H1 (cell line): ENCODE measurements at regions not wholly inside any gene's neighbourhood (a gene's known extent, or its start where the extent isn't known, plus 50 kb on each side); places are given as distances from the start of the nearest gene placed in this dataset.

ENCODE experiments used
- CTCF ChIA-PET: fragments of 300-600 bp; sonication (Branson Sonifier 250); formaldehyde crosslinking; loops from one replicate; lab custom pipeline; 2021; ENCODE audit not compliant: partially characterized antibody; lab: Charles Lee
- POLR2A ChIA-PET: fragments of 300-600 bp; sonication (Branson Sonifier 250); formaldehyde crosslinking; loops from one replicate; lab custom pipeline; 2021; ENCODE audit warnings: inconsistent platforms; ENCODE audit not compliant: partially characterized antibody; lab: Charles Lee
- DNase-seq, 2 experiments: peaks; one replicate each; pipeline versions ENCODE4 v3.0.0 to v3.0.0-alpha.2; 2010 to 2022; ENCODE audit warnings: low spot score in 2 of 2, low read depth in 1 of 2, mixed read lengths in 1 of 2
- FAIRE-seq: peaks from 2 replicates; lab custom pipeline; 2011; peaks lifted over from hg19 to GRCh38; lab: Jason Lieb, UNC
- H2AFZ ChIP-seq: 2 replicates; pipeline ENCODE4 v1.8.1; 2012; ENCODE audit warnings: low read length, inconsistent platforms
- H2AK5ac ChIP-seq: 2 replicates; pipeline ENCODE4 v1.6.1; 2013; ENCODE audit warnings: low read depth, low read length
- H2BK120ac ChIP-seq: replicated peaks from 2 replicates; pipeline ENCODE3; 2013; ENCODE audit warnings: low read depth, low read length, inconsistent platforms
- H2BK12ac ChIP-seq: 2 replicates; pipeline ENCODE4 v1.6.1; 2013; ENCODE audit warnings: low read depth, low read length
- H2BK15ac ChIP-seq: 2 replicates; pipeline ENCODE4 v1.6.1; 2013; ENCODE audit warnings: low read length
- H2BK20ac ChIP-seq: 2 replicates; pipeline ENCODE4 v1.6.1; 2013; ENCODE audit warnings: low read length
- H2BK5ac ChIP-seq: 2 replicates; pipeline ENCODE4 v1.6.1; 2013; ENCODE audit warnings: low read depth, low read length
- H3K14ac ChIP-seq: 2 replicates; pipeline ENCODE4 v1.6.1; 2013; ENCODE audit warnings: inconsistent platforms; ENCODE audit not compliant: insufficient read length
- H3K18ac ChIP-seq: 2 replicates; pipeline ENCODE4 v1.6.1; 2013; ENCODE audit warnings: low read length; ENCODE audit errors: extremely low read depth
- H3K23ac ChIP-seq: 2 replicates; pipeline ENCODE4 v1.6.1; 2013; ENCODE audit warnings: inconsistent platforms; ENCODE audit not compliant: insufficient read length
- H3K23me2 ChIP-seq: 2 replicates; pipeline ENCODE4 v1.6.1; 2013; ENCODE audit warnings: low read depth, low read length
- H3K27ac ChIP-seq: 2 replicates; pipeline ENCODE4 v1.6.1; 2011; ENCODE audit warnings: low read depth, low read length, inconsistent platforms
- H3K27me3 ChIP-seq, 4 experiments: replicated peaks in 1 of 4; 1 replicate in 1 of 4; 2 replicates in 3 of 4; pipeline versions ENCODE4 v1.6.1 to v1.8.1; 2011 to 2013; ENCODE audit warnings: low read length in 3 of 4, mild to moderate bottlenecking in 3 of 4, inconsistent platforms in 2 of 4, mixed read lengths in 2 of 4, moderate library complexity in 1 of 4; ENCODE audit not compliant: control insufficient read depth in 3 of 4, insufficient read depth in 3 of 4; ENCODE audit errors: extremely low read depth in 1 of 4
- H3K36me3 ChIP-seq, 4 experiments: 2 replicates each; pipeline versions ENCODE4 v1.6.1 to v1.8.1; 2011 to 2013; ENCODE audit warnings: mild to moderate bottlenecking in 4 of 4, low read length in 3 of 4, moderate library complexity in 2 of 4, control low read depth in 1 of 4, inconsistent platforms in 1 of 4; ENCODE audit not compliant: insufficient read depth in 4 of 4, control insufficient read depth in 2 of 4
- H3K4ac ChIP-seq: replicated peaks from 2 replicates; pipeline ENCODE3; 2013; ENCODE audit warnings: low read length, low read depth, mixed read lengths, inconsistent platforms; ENCODE audit not compliant: insufficient read length
- H3K4me1 ChIP-seq, 4 experiments: replicated peaks in 1 of 4; 1 replicate in 1 of 4; 2 replicates in 3 of 4; pipeline versions ENCODE4 v1.6.1 to v1.8.1; 2011 to 2013; ENCODE audit warnings: low read length in 3 of 4, inconsistent platforms in 2 of 4, mixed read lengths in 1 of 4; ENCODE audit not compliant: insufficient read depth in 4 of 4, control insufficient read depth in 3 of 4
- H3K4me2 ChIP-seq, 2 experiments: 2 replicates each; pipeline versions ENCODE4 v1.6.1 to v1.8.1; 2011 to 2013; ENCODE audit warnings: low read depth in 2 of 2, low read length in 2 of 2, control low read depth in 1 of 2, inconsistent platforms in 1 of 2, mild to moderate bottlenecking in 1 of 2; ENCODE audit not compliant: insufficient read depth in 1 of 2
- H3K4me3 ChIP-seq, 4 experiments: fragments of 200-600, 300-600 bp in 1 of 4; sonication (generic), shearing (Covaris generic), sonication (Bioruptor Twin) in 1 of 4; 2 replicates each; pipeline versions ENCODE4 v1.5.1 to v1.8.1; 2011 to 2016; ENCODE audit warnings: low read length in 4 of 4, low read depth in 3 of 4, control low read depth in 2 of 4, inconsistent platforms in 2 of 4, mild to moderate bottlenecking in 2 of 4, mixed read lengths in 1 of 4, moderate library complexity in 1 of 4; ENCODE audit not compliant: insufficient read depth in 2 of 4; ENCODE audit errors: extremely low read depth in 1 of 4
- H3K56ac ChIP-seq: replicated peaks from 2 replicates; pipeline ENCODE3; 2013; ENCODE audit warnings: low read depth, mild to moderate bottlenecking, mixed read lengths, low read length, inconsistent platforms; ENCODE audit not compliant: insufficient read length
- H3K79me1 ChIP-seq: 2 replicates; pipeline ENCODE4 v1.6.1; 2013; ENCODE audit warnings: low read depth, low read length, control low read depth
- H3K79me2 ChIP-seq, 2 experiments: 2 replicates each; pipeline versions ENCODE4 v1.6.1 to v1.8.1; 2012 to 2013; ENCODE audit warnings: low read length in 2 of 2, mild to moderate bottlenecking in 2 of 2, inconsistent platforms in 1 of 2; ENCODE audit not compliant: insufficient read depth in 2 of 2, control insufficient read depth in 1 of 2
- H3K9ac ChIP-seq, 4 experiments: replicated peaks in 1 of 4; 1 replicate in 1 of 4; 2 replicates in 3 of 4; pipeline versions ENCODE4 v1.6.1 to v1.8.1; 2011 to 2013; ENCODE audit warnings: low read depth in 3 of 4, low read length in 3 of 4, control low read depth in 2 of 4, mild to moderate bottlenecking in 2 of 4, moderate library complexity in 2 of 4, inconsistent platforms in 1 of 4; ENCODE audit errors: extremely low read depth in 1 of 4
- H3K9me3 ChIP-seq, 2 experiments: 2 replicates each; pipeline versions ENCODE4 v1.6.1 to v1.8.1; 2012 to 2013; ENCODE audit warnings: mild to moderate bottlenecking in 2 of 2, moderate library complexity in 2 of 2, control low read depth in 1 of 2, inconsistent platforms in 1 of 2, low read depth in 1 of 2, low read length in 1 of 2, mixed read lengths in 1 of 2; ENCODE audit not compliant: insufficient read depth in 2 of 2
- H4K20me1 ChIP-seq, 2 experiments: replicated peaks in 1 of 2; 2 replicates each; pipeline versions ENCODE3 to v1.8.1; 2011 to 2013; ENCODE audit warnings: inconsistent platforms in 2 of 2, low read length in 2 of 2, mild to moderate bottlenecking in 1 of 2; ENCODE audit not compliant: insufficient read depth in 2 of 2, control insufficient read depth in 1 of 2
- H4K5ac ChIP-seq: 2 replicates; pipeline ENCODE4 v1.6.1; 2013; ENCODE audit warnings: low read length, low read depth, mixed read lengths, inconsistent platforms; ENCODE audit not compliant: insufficient read length
- H4K8ac ChIP-seq: 2 replicates; pipeline ENCODE4 v1.8.0; 2013; ENCODE audit warnings: mild to moderate bottlenecking, moderate library complexity, low read length, inconsistent platforms; ENCODE audit not compliant: insufficient read depth; ENCODE audit errors: extremely low read depth
- H4K91ac ChIP-seq: replicated peaks from 2 replicates; pipeline ENCODE3; 2013; ENCODE audit warnings: low read length, mixed read lengths, inconsistent platforms; ENCODE audit not compliant: insufficient read length
- ASH2L ChIP-seq: fragments of 200-600, 300-600 bp; sonication (generic); IDR thresholded peaks from one replicate; pipeline ENCODE4 v1.7.1; 2017; ENCODE audit warnings: low read length
- RAD21 ChIP-seq, 2 experiments: IDR thresholded peaks in 1 of 2; conservative IDR thresholded peaks in 1 of 2; 2 replicates each; pipeline ENCODE4 v1.6.1; 2011; ENCODE audit warnings: low read depth in 2 of 2, low read length in 2 of 2, improper control_type of control experiment in 1 of 2, inconsistent platforms in 1 of 2, mild to moderate bottlenecking in 1 of 2, moderate library complexity in 1 of 2
- RXRA ChIP-seq: IDR thresholded peaks from 2 replicates; pipeline ENCODE4 v1.6.1; 2011; ENCODE audit warnings: low read depth, mild to moderate bottlenecking, low read length, moderate library complexity; ENCODE audit not compliant: insufficient read depth
- TEAD4 ChIP-seq: IDR thresholded peaks from 2 replicates; pipeline ENCODE4 v1.6.1; 2012; ENCODE audit warnings: low read depth, low read length, inconsistent platforms, mixed read lengths

DNA sequence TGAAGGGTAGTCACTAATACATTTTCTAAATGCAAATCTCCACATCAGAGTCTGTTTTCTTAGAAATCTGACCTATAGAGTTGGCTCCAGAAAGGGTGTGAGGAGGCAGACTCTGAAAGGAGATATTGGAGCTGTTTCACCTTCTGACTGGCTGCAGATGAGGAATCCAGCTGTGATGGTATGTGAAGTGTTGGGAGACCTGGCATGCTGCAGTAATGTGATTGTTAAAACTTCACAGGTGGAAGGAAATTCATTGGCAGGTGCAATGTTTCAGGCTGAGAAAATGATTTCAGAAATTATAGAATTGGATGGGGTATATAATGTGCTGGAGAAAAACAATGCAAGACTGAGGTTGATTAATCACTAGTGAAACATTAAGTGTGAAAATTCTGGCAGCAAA, 1134.0 kb upstream of the LRRN3 start:
- no peak overlapping the region for H3K9ac ChIP-seq
- no peak for TF ChIP-seq ASH2L
- 0 out of 4 replicates have a peak, but pooled peaks of 1 of the 2 experiments have one; percentile 3 for TF ChIP-seq RAD21 (IDR thresholded peaks at IDR 0.05 in 1 of 2, conservative IDR thresholded peaks at IDR 0.05 in 1 of 2; ENCODE audit: low read depth in 2 of 2, low read length in 2 of 2)
- TF ChIP-seq RXRA = no peak
- TF ChIP-seq TEAD4 = peak; percentile 83
- H4K5ac ChIP-seq = no peak overlapping the region
- no peak overlapping the region for H3K27ac ChIP-seq
- no peak overlapping the region for H2BK5ac ChIP-seq
- H4K8ac ChIP-seq = no peak overlapping the region
- no peaks in the 10 kb centered on the region; a peak in 1 of 4 replicates for H3K9me3 ChIP-seq
- H2AFZ ChIP-seq = no peak overlapping the region
- no peaks in the 10 kb centered on the region for H3K79me2 ChIP-seq
- H4K20me1 ChIP-seq = no peaks in the 10 kb centered on the region
- H2BK120ac ChIP-seq = no peak overlapping the region
- H2BK20ac ChIP-seq = no peak overlapping the region
- H3K14ac ChIP-seq = no peak overlapping the region
- H3K79me1 ChIP-seq = no peaks in the 10 kb centered on the region
- H4K91ac ChIP-seq = no peak overlapping the region
- POLR2A ChIA-PET = no interaction called here
- H3K18ac ChIP-seq = no peak overlapping the region
- H3K4me1 ChIP-seq = peaks cover 0 to 3% (median 1%) of the 10 kb centered on the region in 4 experiments; a peak in 2 of 7 replicates
- no peak overlapping the region for H3K23ac ChIP-seq
- no peak overlapping the region for H2BK12ac ChIP-seq
- H3K23me2 ChIP-seq = no peaks in the 10 kb centered on the region
- no peak overlapping the region for H2AK5ac ChIP-seq
- H3K36me3 ChIP-seq = no peaks in the 10 kb centered on the region
- no peak overlapping the region for H3K4ac ChIP-seq
- DNase-seq = no peak
- H3K4me3 ChIP-seq = no peak overlapping the region
- no peaks in the 10 kb centered on the region for H3K27me3 ChIP-seq
- FAIRE-seq = peak; percentile 55
- no peak overlapping the region for H2BK15ac ChIP-seq
- CTCF ChIA-PET = no interaction called here
- no peak overlapping the region for H3K56ac ChIP-seq
- H3K4me2 ChIP-seq = no peak overlapping the region
